ENCODE measurements at regions not wholly inside any gene's neighbourhood (a gene's known extent, or its start where the extent isn't known, plus 50 kb on each side); places are given as distances from the start of the nearest gene placed in this dataset.
A peak's percentile ranks its signal among the peaks of the same experiment; 100 is the strongest.

DNA sequence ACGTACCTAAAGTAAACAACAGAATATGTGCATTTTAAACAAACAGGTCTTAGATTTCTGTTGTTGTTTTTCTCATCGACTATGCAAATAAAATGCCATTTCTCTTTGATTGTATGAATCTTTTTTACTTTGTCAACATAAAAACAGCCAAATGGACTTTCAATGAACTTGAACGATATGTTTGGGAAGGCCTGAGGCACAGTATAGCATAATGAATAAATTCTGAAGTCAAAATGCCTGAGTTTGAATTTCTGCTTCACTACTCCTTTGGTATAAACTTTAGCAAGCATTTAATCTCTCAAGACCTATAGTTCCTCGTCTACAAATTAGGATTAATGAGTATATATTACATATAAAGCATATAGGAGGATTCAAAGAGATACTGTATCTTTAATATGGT lies 1369.9 kb upstream of the TENM4 start:
- no peaks in the 10 kb centered on the region for H3K4me1 Mint-ChIP-seq
- H3K4me1 ChIP-seq, result no peaks in the 10 kb centered on the region
- no peaks in the 10 kb centered on the region for H3K27me3 Mint-ChIP-seq (ENCODE audit: insufficient read depth, low read depth)
- no peaks in the 10 kb centered on the region for H3K27me3 ChIP-seq
- H2AFZ ChIP-seq (replicated peaks), result no peak overlapping the region
- H3K4me2 ChIP-seq, result no peak overlapping the region
- H3K9me3 ChIP-seq (ENCODE audit: low read depth), result no peaks in the 10 kb centered on the region
- no peaks in the 10 kb centered on the region for H3K9me3 Mint-ChIP-seq
- no peaks in the 10 kb centered on the region for H3K36me3 Mint-ChIP-seq
- no peaks in the 10 kb centered on the region for H3F3A ChIP-seq (ENCODE audit: low read depth)
- H3K9ac ChIP-seq, result no peak overlapping the region
- no peak overlapping the region for H3K4me3 Mint-ChIP-seq
- TF ChIP-seq, protein P1, sequence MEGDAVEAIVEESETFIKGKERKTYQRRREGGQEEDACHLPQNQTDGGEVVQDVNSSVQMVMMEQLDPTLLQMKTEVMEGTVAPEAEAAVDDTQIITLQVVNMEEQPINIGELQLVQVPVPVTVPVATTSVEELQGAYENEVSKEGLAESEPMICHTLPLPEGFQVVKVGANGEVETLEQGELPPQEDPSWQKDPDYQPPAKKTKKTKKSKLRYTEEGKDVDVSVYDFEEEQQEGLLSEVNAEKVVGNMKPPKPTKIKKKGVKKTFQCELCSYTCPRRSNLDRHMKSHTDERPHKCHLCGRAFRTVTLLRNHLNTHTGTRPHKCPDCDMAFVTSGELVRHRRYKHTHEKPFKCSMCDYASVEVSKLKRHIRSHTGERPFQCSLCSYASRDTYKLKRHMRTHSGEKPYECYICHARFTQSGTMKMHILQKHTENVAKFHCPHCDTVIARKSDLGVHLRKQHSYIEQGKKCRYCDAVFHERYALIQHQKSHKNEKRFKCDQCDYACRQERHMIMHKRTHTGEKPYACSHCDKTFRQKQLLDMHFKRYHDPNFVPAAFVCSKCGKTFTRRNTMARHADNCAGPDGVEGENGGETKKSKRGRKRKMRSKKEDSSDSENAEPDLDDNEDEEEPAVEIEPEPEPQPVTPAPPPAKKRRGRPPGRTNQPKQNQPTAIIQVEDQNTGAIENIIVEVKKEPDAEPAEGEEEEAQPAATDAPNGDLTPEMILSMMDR (IDR thresholded peaks at IDR 0.05), result no peak
- TF ChIP-seq EZH2phosphoT487 (IDR thresholded peaks at IDR 0.05) (no peak), EZH2 (IDR thresholded peaks at IDR 0.05) (no peak)
- no peaks in the 10 kb centered on the region for H3K79me2 ChIP-seq (ENCODE audit: low read depth)
- H3K27ac ChIP-seq, result no peak overlapping the region
- H3K27ac Mint-ChIP-seq, result no peak overlapping the region
- H3K36me3 ChIP-seq, result no peaks in the 10 kb centered on the region
- H4K20me1 ChIP-seq (ENCODE audit: low read depth), result peaks cover under 1% of the 10 kb centered on the region
- H3K4me3 ChIP-seq, result no peak overlapping the region
- DNase-seq (ENCODE audit: low spot score), result no peak

DNA sequence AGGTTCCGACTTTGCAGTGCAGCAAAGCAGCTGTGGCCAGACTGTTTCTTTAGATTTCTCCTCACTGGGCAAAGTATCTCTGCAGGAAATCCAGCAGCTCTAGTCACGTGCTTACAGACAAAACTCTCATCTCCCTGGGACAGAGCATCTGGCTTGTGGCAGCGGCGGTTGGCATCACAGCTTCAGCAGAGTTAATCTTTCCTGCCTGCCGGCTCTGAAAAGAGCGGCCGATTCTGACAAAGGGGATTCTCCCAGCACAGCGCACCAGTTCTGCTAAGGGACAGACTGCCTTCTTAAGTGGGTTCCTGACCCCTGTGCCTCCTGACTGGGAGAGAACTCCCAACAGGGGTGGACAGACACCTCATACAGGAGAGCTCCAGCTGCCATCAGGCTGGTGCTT lies 1357.3 kb upstream of the TENM4 start:
- Mint-ChIP-seq H3K36me3 (no peaks in the 10 kb centered on the region), H3K27ac (no peak overlapping the region), H3K27me3 (ENCODE audit: insufficient read depth, low read depth) (peaks cover 3% of the 10 kb centered on the region), H3K4me3 (no peak overlapping the region), H3K4me1 (peaks cover 7% of the 10 kb centered on the region), H3K9me3 (peaks cover 25% of the 10 kb centered on the region)
- Histone ChIP-seq H3K27me3 (no peaks in the 10 kb centered on the region), H3K9me3 (ENCODE audit: low read depth) (no peaks in the 10 kb centered on the region), H3K4me1 (peaks cover 8% of the 10 kb centered on the region), H4K20me1 (ENCODE audit: low read depth) (no peaks in the 10 kb centered on the region), H3K4me2 (peak overlapping the region; percentile 39), H3K36me3 (no peaks in the 10 kb centered on the region), H3K9ac (no peak overlapping the region), H3K27ac (peak overlapping the region; percentile 48), H3F3A (ENCODE audit: low read depth) (peaks cover 8% of the 10 kb centered on the region), H3K79me2 (ENCODE audit: low read depth) (no peaks in the 10 kb centered on the region), H3K4me3 (no peak overlapping the region), H2AFZ (replicated peaks) (peak overlapping the region; percentile 36)
- TF ChIP-seq EZH2phosphoT487 (IDR thresholded peaks at IDR 0.05), result no peak
- no peak for TF ChIP-seq EZH2 (IDR thresholded peaks at IDR 0.05)
- TF ChIP-seq, protein P1 (IDR thresholded peaks at IDR 0.05), result no peak
- peak; percentile 62 for DNase-seq (ENCODE audit: low spot score)

DNA sequence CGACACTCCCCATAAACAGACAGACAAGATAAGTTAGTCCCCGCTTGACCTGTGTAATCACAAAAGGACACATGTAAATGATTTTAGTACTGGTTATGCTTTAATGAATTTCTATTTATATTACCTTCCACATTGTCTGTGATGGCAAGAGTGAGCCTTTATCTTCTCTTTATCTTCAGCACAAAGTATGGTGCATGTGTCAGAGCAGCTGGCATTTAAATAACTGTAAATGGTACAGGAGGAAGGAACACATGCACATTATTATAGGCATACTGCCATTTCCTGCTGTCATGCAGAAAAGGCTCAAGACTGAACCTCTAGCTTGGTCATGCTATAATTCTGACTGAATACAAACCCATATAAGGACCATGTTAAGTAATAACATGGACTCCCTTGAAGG lies 1342.7 kb upstream of the TENM4 start:
- Histone ChIP-seq H3K4me1 (peaks cover 9% of the 10 kb centered on the region), H3F3A (ENCODE audit: low read depth) (no peaks in the 10 kb centered on the region), H3K36me3 (no peaks in the 10 kb centered on the region), H3K4me2 (no peak overlapping the region), H3K4me3 (no peak overlapping the region), H3K27me3 (no peaks in the 10 kb centered on the region), H4K20me1 (ENCODE audit: low read depth) (no peaks in the 10 kb centered on the region), H3K9me3 (ENCODE audit: low read depth) (no peaks in the 10 kb centered on the region), H2AFZ (replicated peaks) (no peak overlapping the region), H3K27ac (no peak overlapping the region), H3K9ac (no peak overlapping the region), H3K79me2 (ENCODE audit: low read depth) (no peaks in the 10 kb centered on the region)
- Mint-ChIP-seq H3K4me3 (no peak overlapping the region), H3K9me3 (peaks cover 2% of the 10 kb centered on the region), H3K27me3 (ENCODE audit: insufficient read depth, low read depth) (no peaks in the 10 kb centered on the region), H3K27ac (no peak overlapping the region), H3K36me3 (no peaks in the 10 kb centered on the region), H3K4me1 (peaks cover 5% of the 10 kb centered on the region)
- TF ChIP-seq EZH2 (IDR thresholded peaks at IDR 0.05) (no peak), EZH2phosphoT487 (IDR thresholded peaks at IDR 0.05) (no peak)
- TF ChIP-seq, protein P1 (IDR thresholded peaks at IDR 0.05), result no peak
- DNase-seq (ENCODE audit: low spot score), result no peak

Measured in neural progenitor cell (in vitro differentiated cells).